Stimulated activated naive CD8-positive, alpha-beta T cell treated with anti-CD3 and anti-CD28 coated beads, Interleukin-15, amount 100 ng/mL, for 72 hours (primary cell): ENCODE measurements at regions not wholly inside any gene's neighbourhood (a gene's known extent, or its start where the extent isn't known, plus 50 kb on each side); places are given as distances from the start of the nearest gene placed in this dataset.
A peak's percentile ranks its signal among the peaks of the same experiment; 100 is the strongest.

Experiments
- ATAC-seq: fragments of 150-1000 bp; cut with Tn5 transposase; 2 replicates; pipeline ENCODE4 v1.10.0; 2021; ENCODE audit warnings: mild to moderate bottlenecking, moderate library complexity
- DNase-seq, 2 donors: peaks; one replicate each; pipeline ENCODE4 v3.0.0; 2021 to 2022
- H3K27ac Mint-ChIP-seq, 2 donors: one replicate each; pipeline ENCODE4 v1.8.0; 2022; ENCODE audit warnings: mild to moderate bottlenecking in 2 of 2, mixed read lengths in 2 of 2, moderate library complexity in 2 of 2
- H3K27me3 Mint-ChIP-seq: one replicate; pipeline ENCODE4 v1.8.0; 2022; ENCODE audit warnings: mixed read lengths
- H3K4me1 Mint-ChIP-seq: one replicate; pipeline ENCODE4 v1.8.0; 2022; ENCODE audit warnings: mild to moderate bottlenecking, mixed read lengths
- H3K4me3 Mint-ChIP-seq, 2 donors: one replicate each; pipeline ENCODE4 v1.8.0; 2022; ENCODE audit warnings: mild to moderate bottlenecking in 2 of 2, mixed read lengths in 2 of 2, moderate library complexity in 1 of 2
- H3K9me3 Mint-ChIP-seq, 2 donors: one replicate each; pipeline ENCODE4 v1.8.0; 2022; ENCODE audit warnings: mixed read lengths in 2 of 2

DNA sequence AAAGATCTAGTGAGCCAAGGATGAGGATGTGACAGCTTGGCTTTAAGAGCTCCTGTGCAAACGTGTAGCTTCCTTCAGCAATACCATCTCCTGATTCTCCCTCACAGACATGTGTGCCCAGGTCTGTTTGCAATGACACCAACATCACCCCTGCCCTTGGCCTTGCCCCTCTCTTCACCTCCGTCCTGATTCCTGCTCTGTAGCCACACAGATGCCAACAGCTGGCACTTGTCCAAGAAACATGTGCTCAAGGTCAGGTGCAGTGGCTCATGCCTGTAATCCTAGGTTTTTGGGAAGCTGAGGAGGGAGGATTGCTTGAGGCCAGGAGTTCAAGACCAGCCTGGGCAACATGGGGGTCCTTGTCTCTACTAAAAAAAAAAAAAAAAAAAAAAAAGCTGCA is 103.8 kb upstream of the CRHR1 start:
- no peak overlapping the region for H3K27ac Mint-ChIP-seq
- DNase-seq (no peak), ATAC-seq (no peak)
- H3K9me3 Mint-ChIP-seq = no peaks in the 10 kb centered on the region
- H3K4me1 Mint-ChIP-seq = no peaks in the 10 kb centered on the region
- H3K27me3 Mint-ChIP-seq = peaks cover 26% of the 10 kb centered on the region
- H3K4me3 Mint-ChIP-seq = no peak overlapping the region

GRCh38 chr17:45681706-45682105 is 102.4 kb upstream of the CRHR1 start:
- Mint-ChIP-seq H3K4me3 (no peak overlapping the region), H3K27ac (no peak overlapping the region), H3K9me3 (no peaks in the 10 kb centered on the region), H3K4me1 (no peaks in the 10 kb centered on the region), H3K27me3 (peaks cover 20% of the 10 kb centered on the region)
- DNase-seq = no peak
- no peak for ATAC-seq

GRCh38 chr17:45686250-45686649 is 97.9 kb upstream of the CRHR1 start:
- Mint-ChIP-seq H3K4me3 (no peak overlapping the region), H3K4me1 (no peaks in the 10 kb centered on the region), H3K9me3 (no peaks in the 10 kb centered on the region), H3K27ac (no peak overlapping the region), H3K27me3 (peaks cover 38% of the 10 kb centered on the region)
- ATAC-seq = no peak
- no peak for DNase-seq

DNA sequence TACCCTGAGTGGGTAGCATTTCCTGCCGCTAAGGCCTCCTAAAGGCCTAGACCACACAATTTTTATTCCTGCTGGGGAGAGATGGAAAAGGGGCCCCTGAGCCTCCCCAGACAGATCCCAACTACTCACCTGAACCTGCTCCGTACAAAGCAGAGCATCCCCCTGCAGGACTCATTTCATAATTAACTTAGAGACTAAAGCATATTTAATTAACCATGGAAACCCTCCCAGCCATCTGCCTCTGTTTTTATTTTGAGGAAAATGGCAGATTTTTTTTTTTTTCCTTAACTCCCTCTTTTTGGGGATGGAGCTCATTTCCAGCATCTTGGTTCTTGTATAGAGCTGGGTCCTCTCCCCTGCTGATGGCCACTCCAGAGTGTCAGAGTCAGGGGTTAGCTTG is 96.5 kb upstream of the CRHR1 start:
- no peaks in the 10 kb centered on the region for H3K9me3 Mint-ChIP-seq
- no peak for DNase-seq
- no peak overlapping the region for H3K4me3 Mint-ChIP-seq
- peaks cover 37% of the 10 kb centered on the region for H3K27me3 Mint-ChIP-seq
- H3K27ac Mint-ChIP-seq = no peak overlapping the region
- H3K4me1 Mint-ChIP-seq = no peaks in the 10 kb centered on the region
- no peak for ATAC-seq

DNA sequence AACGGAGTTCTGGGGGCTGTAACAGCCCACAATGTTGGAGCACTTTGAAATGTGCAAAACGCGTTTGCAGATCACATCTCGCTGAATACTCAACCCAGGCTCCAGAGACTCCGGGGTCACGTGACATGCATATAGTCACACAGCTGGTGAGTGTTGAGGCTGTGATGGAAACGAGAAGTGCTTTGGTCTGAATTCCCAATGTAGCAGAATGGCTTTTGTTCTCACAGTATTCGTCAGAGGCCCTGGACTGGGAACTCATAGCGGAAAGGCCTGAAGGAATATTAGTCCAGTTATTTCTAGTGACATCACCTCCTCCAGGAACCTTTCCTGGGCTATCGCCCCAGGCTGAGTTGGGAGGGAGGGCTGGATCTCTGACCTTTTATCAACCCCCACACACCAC is 95.8 kb upstream of the CRHR1 start:
- H3K9me3 Mint-ChIP-seq = no peaks in the 10 kb centered on the region
- ATAC-seq (no peak), DNase-seq (no peak)
- H3K27me3 Mint-ChIP-seq = peaks cover 37% of the 10 kb centered on the region
- H3K4me1 Mint-ChIP-seq = no peaks in the 10 kb centered on the region
- no peak overlapping the region for H3K27ac Mint-ChIP-seq
- H3K4me3 Mint-ChIP-seq = no peak overlapping the region

DNA sequence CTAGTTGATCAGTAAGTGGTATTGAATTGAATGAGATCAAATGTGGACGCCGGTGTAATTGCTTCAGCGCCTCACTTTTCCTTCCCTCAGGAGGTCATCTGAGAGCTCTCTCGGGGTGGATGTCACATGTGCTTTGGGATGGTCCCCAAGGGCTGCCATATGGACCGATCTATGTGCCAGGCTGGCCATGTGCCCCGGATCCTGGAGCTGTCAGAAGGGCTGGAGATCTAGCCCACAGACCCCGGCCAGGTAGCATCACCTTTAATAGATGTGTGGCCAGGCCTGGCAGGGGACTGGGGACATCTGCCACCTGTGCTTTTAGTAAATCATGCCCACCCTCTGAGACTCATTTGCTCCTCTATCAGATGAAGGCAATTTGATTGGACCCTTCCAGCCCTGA is 95.3 kb upstream of the CRHR1 start:
- Mint-ChIP-seq H3K4me1 (no peaks in the 10 kb centered on the region), H3K4me3 (no peak overlapping the region), H3K27me3 (peaks cover 37% of the 10 kb centered on the region), H3K9me3 (no peaks in the 10 kb centered on the region), H3K27ac (no peak overlapping the region)
- ATAC-seq (no peak), DNase-seq (no peak)

DNA sequence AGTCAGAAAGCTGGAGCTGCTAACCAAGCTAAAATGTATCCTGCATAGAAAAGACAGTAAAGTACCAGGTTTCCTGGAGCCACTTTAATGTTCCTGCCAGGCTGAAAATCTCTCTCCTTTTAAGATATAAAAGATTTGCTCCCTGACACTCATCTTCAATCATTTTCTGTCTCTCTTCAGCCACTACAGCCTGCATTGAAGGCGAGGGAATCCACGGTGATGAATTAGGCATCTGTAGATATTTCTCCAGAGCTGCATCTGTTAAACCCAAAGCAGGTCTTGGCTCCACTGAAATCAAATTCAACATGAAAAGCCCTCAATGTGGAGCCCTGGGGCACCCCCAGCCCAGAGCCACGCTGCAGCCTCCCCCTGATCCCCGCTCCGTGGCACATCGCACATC is 94.7 kb upstream of the CRHR1 start:
- no peak for ATAC-seq
- Mint-ChIP-seq H3K27ac (no peak overlapping the region), H3K9me3 (no peaks in the 10 kb centered on the region)

DNA sequence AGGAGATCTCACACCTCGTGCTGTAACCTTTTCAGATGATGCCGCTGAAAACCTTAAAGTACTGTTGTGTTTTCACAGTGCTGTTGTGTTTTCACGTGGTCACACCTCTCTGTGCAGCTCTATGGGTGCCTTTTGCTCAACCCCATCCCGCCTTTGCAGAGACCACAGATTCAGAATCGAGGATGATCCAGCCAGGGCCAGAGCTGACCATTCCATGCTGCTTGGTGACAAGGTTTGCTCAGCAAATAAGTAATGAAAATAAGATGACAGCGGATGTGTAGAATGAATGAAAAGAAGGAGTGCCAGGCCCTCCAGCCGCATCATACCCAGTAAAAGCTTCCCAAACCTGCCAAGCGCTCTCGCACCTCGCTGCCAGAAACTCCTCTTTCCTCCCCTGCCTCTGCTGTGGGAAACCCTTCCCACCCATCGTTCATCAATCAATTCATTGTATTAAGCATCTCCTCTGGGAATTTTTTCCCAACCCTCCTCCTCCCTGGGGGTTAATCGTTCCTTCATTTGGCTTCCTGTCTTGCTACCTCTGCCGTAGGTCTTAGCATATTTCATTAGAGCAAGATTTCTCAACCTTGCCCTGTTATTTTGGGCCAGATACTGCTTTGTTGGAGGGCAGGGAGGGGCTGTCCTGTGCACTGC is 93.4 kb upstream of the CRHR1 start:
- Mint-ChIP-seq H3K27me3 (peaks cover 47% of the 10 kb centered on the region), H3K4me3 (no peak overlapping the region), H3K27ac (no peak overlapping the region), H3K4me1 (no peaks in the 10 kb centered on the region), H3K9me3 (no peaks in the 10 kb centered on the region)
- ATAC-seq (no peak), DNase-seq (no peak)

More for the DNA sequence above, 94.7 kb upstream of the CRHR1 start:
- DNase-seq = no peak
- Mint-ChIP-seq H3K4me1 (no peaks in the 10 kb centered on the region), H3K27me3 (peaks cover 38% of the 10 kb centered on the region), H3K4me3 (no peak overlapping the region)

- no peak for DNase-seq
- Mint-ChIP-seq H3K4me3 (no peak overlapping the region), H3K9me3 (no peaks in the 10 kb centered on the region), H3K4me1 (no peaks in the 10 kb centered on the region), H3K27ac (no peak overlapping the region), H3K27me3 (peaks cover 47% of the 10 kb centered on the region)
- no peak for ATAC-seq
These were observed 91.5 kb upstream of the CRHR1 start for GRCh38 chr17:45692661-45693060.

DNA sequence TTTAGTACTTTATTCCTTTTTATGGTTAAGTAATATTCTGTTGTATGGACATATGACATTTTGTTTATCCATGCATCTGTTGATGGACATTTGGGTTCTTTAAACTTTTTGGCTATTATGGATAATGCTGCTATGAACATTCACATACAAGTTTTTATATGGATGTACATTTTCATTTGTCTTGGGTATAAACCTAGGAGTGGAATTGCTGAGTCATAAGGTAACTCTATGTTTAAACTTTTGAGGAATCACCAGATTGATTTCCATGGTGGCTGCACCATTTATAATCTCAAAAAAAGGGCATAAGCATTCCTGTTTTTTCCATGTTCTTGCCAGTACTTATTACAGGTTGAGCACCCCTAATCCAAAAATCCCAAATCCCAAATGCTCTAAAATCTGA is 90.3 kb upstream of the CRHR1 start:
- Mint-ChIP-seq H3K27ac (no peak overlapping the region), H3K9me3 (no peaks in the 10 kb centered on the region), H3K4me3 (no peak overlapping the region), H3K4me1 (no peaks in the 10 kb centered on the region), H3K27me3 (peaks cover 46% of the 10 kb centered on the region)
- no peak for DNase-seq
- ATAC-seq = no peak

DNA sequence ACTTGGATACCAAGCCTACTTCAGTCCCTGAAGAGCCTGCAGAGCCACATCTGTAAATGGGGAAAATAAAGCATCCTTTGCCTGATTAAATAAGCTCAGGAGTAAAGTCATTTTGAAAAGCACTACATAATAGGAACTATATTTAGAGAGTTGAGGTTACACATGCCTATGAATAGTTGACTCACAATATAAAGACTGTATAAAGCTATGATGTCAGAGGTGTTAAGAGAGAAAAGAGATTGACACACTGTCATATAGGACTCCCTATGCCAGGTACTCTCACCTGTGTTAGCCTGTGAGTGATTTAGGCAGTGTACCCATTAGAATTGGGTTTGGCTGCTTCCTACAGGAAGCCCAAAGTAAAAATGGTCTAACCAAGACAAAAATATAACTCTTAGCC is 87.7 kb upstream of the CRHR1 start:
- H3K27ac Mint-ChIP-seq = no peak overlapping the region
- H3K9me3 Mint-ChIP-seq = no peaks in the 10 kb centered on the region
- no peak overlapping the region for H3K4me3 Mint-ChIP-seq
- H3K27me3 Mint-ChIP-seq = peaks cover 37% of the 10 kb centered on the region
- ATAC-seq (no peak), DNase-seq (no peak)
- no peaks in the 10 kb centered on the region for H3K4me1 Mint-ChIP-seq

DNA sequence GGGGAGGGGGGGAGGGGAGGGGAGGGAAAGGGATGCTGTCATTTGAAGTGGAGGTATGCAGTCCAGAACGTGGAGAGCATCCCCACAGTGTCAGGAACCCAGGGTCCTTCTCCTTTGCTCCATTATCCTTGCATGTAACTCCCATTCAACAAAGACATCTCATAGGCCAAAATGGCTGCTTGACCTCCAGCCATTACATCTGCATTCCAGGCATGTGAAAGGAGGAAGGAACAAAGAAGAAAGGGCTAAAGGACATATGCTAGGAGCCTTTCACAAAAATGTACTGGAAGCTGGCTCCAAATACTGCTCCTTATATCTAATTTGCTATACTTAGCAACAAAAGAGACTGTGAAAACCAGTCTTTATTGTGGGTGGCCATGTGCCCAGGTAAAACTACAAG is 87.0 kb upstream of the CRHR1 start:
- Mint-ChIP-seq H3K27ac (no peak overlapping the region), H3K27me3 (peaks cover 35% of the 10 kb centered on the region), H3K4me1 (no peaks in the 10 kb centered on the region), H3K9me3 (no peaks in the 10 kb centered on the region), H3K4me3 (no peak overlapping the region)
- ATAC-seq = no peak
- DNase-seq = no peak

DNA sequence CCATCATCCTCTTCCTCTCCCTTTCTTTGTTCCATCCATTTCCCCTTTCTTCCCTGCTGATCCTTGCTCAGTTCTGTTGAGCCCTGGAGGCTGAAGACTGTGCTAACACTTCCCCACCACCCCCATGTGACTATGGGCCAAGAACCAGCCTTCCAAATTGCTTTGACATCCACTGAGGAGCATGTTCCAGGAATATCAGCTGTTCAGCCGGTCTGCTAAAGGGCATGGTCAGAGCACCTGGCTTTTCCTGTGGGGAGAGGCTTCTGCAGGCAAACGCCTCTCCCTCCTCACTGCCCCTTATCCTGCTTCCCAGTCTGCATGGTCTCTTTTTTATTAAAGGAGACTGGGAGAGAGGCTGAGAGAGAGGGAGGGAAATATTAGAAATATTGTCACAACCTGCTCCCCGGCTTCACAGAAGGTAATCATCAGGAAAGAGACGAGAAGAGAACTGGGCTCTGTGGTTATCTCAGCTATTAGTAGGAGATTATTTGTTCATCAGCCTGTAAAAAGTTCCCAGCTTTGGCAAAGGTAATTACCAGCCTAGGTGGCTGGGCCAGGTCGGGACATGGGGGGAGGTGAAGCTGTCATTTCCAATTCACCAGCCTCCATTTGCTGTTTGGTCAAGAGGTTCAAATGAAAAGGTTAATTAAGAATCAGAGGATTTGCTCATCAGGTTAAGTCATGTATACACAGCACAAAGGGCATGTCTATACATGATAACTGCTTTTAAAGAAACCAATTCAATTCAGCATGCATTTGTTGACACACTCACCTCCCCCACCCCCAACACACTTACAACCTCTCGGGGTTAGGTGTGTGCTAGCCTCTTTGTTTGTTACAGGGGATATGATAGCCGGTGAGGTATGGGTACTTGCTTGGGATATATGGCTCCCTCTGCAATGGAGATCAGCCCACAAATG is 83.7 kb upstream of the CRHR1 start:
- peaks cover 47% of the 10 kb centered on the region for H3K27me3 Mint-ChIP-seq
- H3K4me3 Mint-ChIP-seq = no peak overlapping the region

DNA sequence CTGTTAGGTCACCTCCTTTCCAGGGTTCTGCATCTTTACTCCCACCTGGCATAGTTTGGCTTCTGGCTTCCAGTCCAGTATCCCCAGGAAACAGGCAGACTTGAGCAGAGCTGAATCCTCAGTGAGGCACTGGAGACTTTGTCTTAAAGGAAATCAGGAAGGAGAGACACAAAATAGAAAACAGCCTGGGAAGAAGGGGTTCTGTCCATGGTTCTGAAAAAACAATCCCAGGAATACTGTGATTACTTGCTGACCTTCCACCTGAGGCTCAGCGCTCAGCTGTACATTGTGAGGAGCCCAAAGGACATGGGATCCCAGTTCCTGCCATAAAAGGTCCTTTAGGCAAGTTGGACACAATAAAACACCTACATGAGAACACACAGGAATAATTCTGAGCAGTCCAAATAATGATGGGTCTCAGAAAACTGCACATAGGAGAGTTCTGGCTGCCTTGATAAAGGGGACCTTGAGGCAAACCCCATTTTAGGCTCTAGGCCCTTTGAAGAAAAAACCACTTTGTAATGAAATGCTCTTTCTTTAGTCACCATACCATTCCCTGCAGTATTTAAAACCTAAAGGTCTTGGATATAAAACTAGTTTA is 81.4 kb upstream of the CRHR1 start:
- no peak for DNase-seq
- Mint-ChIP-seq H3K4me1 (peaks cover 16% of the 10 kb centered on the region), H3K4me3 (no peak overlapping the region), H3K27me3 (peaks cover 52% of the 10 kb centered on the region), H3K27ac (no peak overlapping the region), H3K9me3 (no peaks in the 10 kb centered on the region)
- ATAC-seq = no peak

More for the DNA sequence above, 83.7 kb upstream of the CRHR1 start:
- H3K27ac Mint-ChIP-seq = peak overlapping the region in 1 of 2 donors; percentile 20
- no peaks in the 10 kb centered on the region for H3K9me3 Mint-ChIP-seq
- H3K4me1 Mint-ChIP-seq = peaks cover 5% of the 10 kb centered on the region
- no peak for ATAC-seq
- DNase-seq = no peak

DNA sequence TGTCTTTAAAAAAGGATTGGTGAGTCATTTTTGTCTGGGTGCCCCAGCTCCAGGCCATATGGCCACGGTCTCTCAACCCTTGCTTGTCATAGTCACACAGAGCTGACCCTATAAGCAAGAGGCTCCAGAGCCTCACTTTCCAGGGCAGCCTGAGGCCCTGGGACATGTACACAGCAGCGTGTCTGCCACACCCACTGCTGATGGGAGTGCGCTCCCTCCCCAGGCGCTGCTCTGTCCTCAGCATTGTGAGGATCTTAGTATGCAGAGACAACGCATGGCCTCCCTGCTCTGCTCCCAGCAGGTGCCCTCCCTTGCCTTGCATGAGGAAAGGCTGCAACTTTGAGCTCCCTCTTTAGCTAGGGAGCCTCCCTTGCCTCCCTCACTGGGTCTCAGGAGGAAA is 80.8 kb upstream of the CRHR1 start:
- Mint-ChIP-seq H3K27ac (no peak overlapping the region), H3K4me1 (peaks cover 16% of the 10 kb centered on the region), H3K9me3 (no peaks in the 10 kb centered on the region), H3K4me3 (no peak overlapping the region), H3K27me3 (peaks cover 57% of the 10 kb centered on the region)
- DNase-seq (no peak), ATAC-seq (no peak)

GRCh38 chr17:45703806-45704205 is 80.3 kb upstream of the CRHR1 start:
- Mint-ChIP-seq H3K4me3 (no peak overlapping the region), H3K27ac (no peak overlapping the region), H3K9me3 (no peaks in the 10 kb centered on the region), H3K27me3 (peaks cover 62% of the 10 kb centered on the region), H3K4me1 (peaks cover 16% of the 10 kb centered on the region)
- no peak for DNase-seq
- no peak for ATAC-seq
